HepG2 (cell line): ENCODE measurements at regions not wholly inside any gene's neighbourhood (a gene's known extent, or its start where the extent isn't known, plus 50 kb on each side); places are given as distances from the start of the nearest gene placed in this dataset.
A peak's percentile ranks its signal among the peaks of the same experiment; 100 is the strongest.

Experiments
- ATAC-seq: fragments of 200-7000 bp; cut with Tn5 transposase; 3 replicates; pipeline ENCODE4 v1.9.1; 2020; ENCODE audit warnings: mild to moderate bottlenecking, moderate library complexity
- BruUV-seq: library from RNA; stranded (reverse); fragments of 400-500 nt; replicated peaks from 2 replicates; lab custom pipeline; 2021; lab: Mats Ljungman, UMichigan
- CTCF ChIA-PET: fragments of 300-600 bp; formaldehyde crosslinking; extraction: SDS; loops from one replicate; lab custom pipeline; 2021; ENCODE audit warnings: low total read pairs, inconsistent platforms, low intra/inter-chr PET ratio; lab: Yijun Ruan, JAX
- POLR2A ChIA-PET: fragments of 350-600 bp; sonication (Branson Sonifier 250); formaldehyde crosslinking; loops from one replicate; lab custom pipeline; 2020; ENCODE audit warnings: antibody characterized with exemption, inconsistent platforms; lab: Yijun Ruan, JAX
- DNase-seq: peaks from one replicate; pipeline ENCODE4 v3.0.0-alpha.2; 2015; ENCODE audit warnings: low spot score
- FAIRE-seq: peaks from 3 replicates; lab custom pipeline; 2011; peaks lifted over from hg19 to GRCh38; lab: Jason Lieb, UNC
- H2AFZ ChIP-seq: one replicate; pipeline ENCODE4 v1.6.1; 2011; ENCODE audit warnings: low read length, inconsistent platforms
- H3K27ac ChIP-seq: fragments of 300-600 bp; 3 replicates; pipeline ENCODE4 v1.8.0; 2011; ENCODE audit warnings: mixed run types, mild to moderate bottlenecking, mixed read lengths, low read length, inconsistent platforms; ENCODE audit not compliant: insufficient read depth; ENCODE audit errors: extremely low read length
- H3K27me3 ChIP-seq, 2 experiments: fragments of 200-600 bp in 1 of 2; 2 replicates in 1 of 2; 3 replicates in 1 of 2; pipeline versions ENCODE4 v1.6.0 to v1.8.0; 2011; ENCODE audit warnings: low read length in 2 of 2, mild to moderate bottlenecking in 2 of 2, moderate library complexity in 2 of 2, inconsistent platforms in 1 of 2; ENCODE audit not compliant: insufficient read depth in 2 of 2, control insufficient read depth in 1 of 2
- H3K36me3 ChIP-seq, 2 experiments: fragments of 200-600 bp in 1 of 2; replicated peaks in 1 of 2; 2 replicates in 1 of 2; 3 replicates in 1 of 2; pipeline versions ENCODE4 v1.5.1 to v1.8.0; 2011; ENCODE audit warnings: low read length in 2 of 2, inconsistent platforms in 1 of 2; ENCODE audit not compliant: insufficient read depth in 2 of 2, control insufficient read depth in 1 of 2
- H3K4me1 ChIP-seq: 2 replicates; pipeline ENCODE4 v1.5.1; 2012; ENCODE audit warnings: low read length, inconsistent platforms; ENCODE audit not compliant: insufficient read depth
- H3K4me2 ChIP-seq: 2 replicates; pipeline ENCODE4 v1.6.0; 2011; ENCODE audit warnings: low read depth, low read length, inconsistent platforms
- H3K4me3 ChIP-seq, 3 experiments: fragments of 200-600 bp in 1 of 3; sonication (generic), shearing (Covaris generic) in 1 of 3; replicated peaks in 1 of 3; 2 replicates each; pipeline ENCODE4 v1.5.1; 2011 to 2016; ENCODE audit warnings: low read length in 3 of 3, inconsistent platforms in 2 of 3, low read depth in 2 of 3, mild to moderate bottlenecking in 2 of 3, control low read depth in 1 of 3, mixed read lengths in 1 of 3; ENCODE audit not compliant: insufficient read depth in 1 of 3
- H3K79me2 ChIP-seq: one replicate; pipeline ENCODE4 v1.6.1; 2011; ENCODE audit warnings: low read length, inconsistent platforms; ENCODE audit not compliant: insufficient read depth
- H3K9ac ChIP-seq: 2 replicates; pipeline ENCODE4 v1.6.0; 2011; ENCODE audit warnings: mild to moderate bottlenecking, low read depth, low read length, inconsistent platforms; ENCODE audit not compliant: insufficient read depth
- H3K9me3 ChIP-seq: 2 replicates; pipeline ENCODE4 v1.5.1; 2012; ENCODE audit warnings: mild to moderate bottlenecking, low read length
- H4K20me1 ChIP-seq: 2 replicates; pipeline ENCODE4 v1.6.0; 2011; ENCODE audit warnings: inconsistent platforms, mild to moderate bottlenecking, low read length, moderate library complexity; ENCODE audit not compliant: insufficient read depth
- CEBPB ChIP-seq: IDR thresholded peaks from 2 replicates; pipeline ENCODE4 v1.6.1; 2011; ENCODE audit warnings: low read depth, low read length, improper control_type of control experiment, borderline replicate concordance
- CEBPG ChIP-seq: IDR thresholded peaks from 2 replicates; pipeline ENCODE4 v1.6.1; 2016
- CHD2 ChIP-seq: IDR thresholded peaks from 2 replicates; pipeline ENCODE4 v1.6.1; 2011; ENCODE audit warnings: low read depth, low read length, improper control_type of control experiment
- ETS1 ChIP-seq: sonication (generic); formaldehyde crosslinking; IDR thresholded peaks from 2 replicates; pipeline ENCODE4 v1.4.0; 2020; ENCODE audit warnings: missing genetic modification reagents
- FOSL2 ChIP-seq: sonication (generic); formaldehyde crosslinking; IDR thresholded peaks from 2 replicates; pipeline ENCODE4 v1.4.0; 2020; ENCODE audit warnings: missing genetic modification reagents
- FOXO1 ChIP-seq: sonication (generic); formaldehyde crosslinking; IDR thresholded peaks from 2 replicates; pipeline ENCODE4 v1.4.0; 2020; ENCODE audit warnings: missing genetic modification reagents
- PAWR ChIP-seq: sonication (generic); formaldehyde crosslinking; IDR thresholded peaks from 2 replicates; pipeline ENCODE4 v1.4.0; 2020; ENCODE audit warnings: missing genetic modification reagents, mild to moderate bottlenecking, borderline replicate concordance
- POLR2AphosphoS2 ChIP-seq: IDR thresholded peaks from 2 replicates; pipeline ENCODE4 v1.6.1; 2011; ENCODE audit warnings: low read depth, low read length, improper control_type of control experiment
- SIX1 ChIP-seq: sonication (generic); formaldehyde crosslinking; IDR thresholded peaks from 2 replicates; pipeline ENCODE4 v1.4.0; 2020; ENCODE audit warnings: missing genetic modification reagents, borderline replicate concordance
- SPEN ChIP-seq: sonication (generic); formaldehyde crosslinking; IDR thresholded peaks from 2 replicates; pipeline ENCODE4 v1.5.1; 2020; ENCODE audit warnings: low read depth, mild to moderate bottlenecking, missing genetic modification reagents
- ZNF292 ChIP-seq: sonication (generic); formaldehyde crosslinking; IDR thresholded peaks from 2 replicates; pipeline ENCODE4 v1.8.1; 2022; ENCODE audit warnings: mild to moderate bottlenecking, low read depth, missing genetic modification reagents, borderline replicate concordance
- ZNF850 ChIP-seq: sonication (generic); formaldehyde crosslinking; conservative IDR thresholded peaks from 2 replicates; pipeline ENCODE4 v1.9.0; 2021; ENCODE audit warnings: mild to moderate bottlenecking, missing genetic modification reagents
- WGBS: methylation state at CpG from one replicate; pipeline ENCODE4 v1.1.6; 2017; ENCODE audit warnings: low lambda C conversion rate; 5-methylcytosine and 5-hydroxymethylcytosine counted together
- in situ Hi-C: cut with HindIII; loops from 2 replicates; pipeline ENCODE4 v1.10.0; 2017; ENCODE audit warnings: low pct_unique_long_range_greater_than_20kb; ENCODE audit not compliant: extremely low pct_ligation_motif_present
- intact Hi-C: fragments of 100-400 bp; cut with micrococcal nuclease; formaldehyde crosslinking; loops from one replicate; pipeline ENCODE4 v1.10.0; 2022; ENCODE audit not compliant: unreplicated experiment
- TF ChIP-seq, protein P1 (sequence below), 2 experiments: fragments of 450-650 bp in 1 of 2; sonication (generic) in 1 of 2; formaldehyde crosslinking; IDR thresholded peaks; 2 replicates each; pipeline versions ENCODE4 v1.5.0 to v1.8.0; 2020 to 2022; ENCODE audit warnings: mild to moderate bottlenecking in 1 of 2, missing genetic modification reagents in 1 of 2

- in situ Hi-C loops, result loop anchor here (10.0 kb wide), 1 partner anchor 240 kb away; no protein-coding TSS in a partner anchor
- Histone ChIP-seq H3K4me2 (no peak overlapping the region), H3K4me1 (no peaks in the 10 kb centered on the region), H2AFZ (no peak overlapping the region), H3K27ac (no peak overlapping the region), H3K27me3 (no peaks in the 10 kb centered on the region; a peak in 1 of 5 replicates), H3K9me3 (no peaks in the 10 kb centered on the region), H3K79me2 (no peaks in the 10 kb centered on the region), H3K36me3 (no peaks in the 10 kb centered on the region), H3K4me3 (no peak overlapping the region), H3K9ac (no peak overlapping the region), H4K20me1 (no peaks in the 10 kb centered on the region)
- no TSS peak for BruUV-seq
- ATAC-seq, result no peak
- under 1% methylated on average over 4 of the region's 4 CpGs for WGBS
- intact Hi-C loops, result no loop called here
- peak; percentile 10 for DNase-seq
- TF ChIP-seq ZNF850 (CRISPR knock-in tag) (no peak), CEBPB (0 out of 2 replicates have a peak, but pooled peaks have one; percentile 1), CEBPG (no peak), SPEN (no peak), ETS1 (CRISPR knock-in tag) (no peak), FOSL2 (CRISPR knock-in tag) (peak; percentile 31; the same call in 1 of the 2 replicates), ZNF292 (CRISPR knock-in tag) (no peak), POLR2AphosphoS2 (no peak), SIX1 (CRISPR knock-in tag) (no peak), CHD2 (no peak), PAWR (CRISPR knock-in tag) (no peak), FOXO1 (CRISPR knock-in tag) (no peak)
- TF ChIP-seq, protein P1, sequence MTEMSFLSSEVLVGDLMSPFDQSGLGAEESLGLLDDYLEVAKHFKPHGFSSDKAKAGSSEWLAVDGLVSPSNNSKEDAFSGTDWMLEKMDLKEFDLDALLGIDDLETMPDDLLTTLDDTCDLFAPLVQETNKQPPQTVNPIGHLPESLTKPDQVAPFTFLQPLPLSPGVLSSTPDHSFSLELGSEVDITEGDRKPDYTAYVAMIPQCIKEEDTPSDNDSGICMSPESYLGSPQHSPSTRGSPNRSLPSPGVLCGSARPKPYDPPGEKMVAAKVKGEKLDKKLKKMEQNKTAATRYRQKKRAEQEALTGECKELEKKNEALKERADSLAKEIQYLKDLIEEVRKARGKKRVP (CRISPR knock-in tag; IDR thresholded peaks at IDR 0.05), result peak in 1 of 2 experiments; percentile 67; a peak in 2 of 4 replicates
- no peak for FAIRE-seq
- ChIA-PET POLR2A (no interaction called here), CTCF (no interaction called here)
Observed at GRCh38 chr3:153284282-153284938, 122.4 kb downstream of the RAP2B start.
